ENCODE measurements at regions not wholly inside any gene's neighbourhood (a gene's known extent, or its start where the extent isn't known, plus 50 kb on each side); places are given as distances from the start of the nearest gene placed in this dataset.

- TF ChIP-seq CTCF (IDR thresholded peaks at IDR 0.05) (no peak), SP1 (CRISPR knock-in tag; conservative IDR thresholded peaks at IDR 0.05) (no peak)
Observed at GRCh38 chr2:37466533-37467222, 122.2 kb downstream of the QPCT start.

Data from WTC11 (cell line).